HG03103 (cell line): ENCODE measurements at regions not wholly inside any gene's neighbourhood (a gene's known extent, or its start where the extent isn't known, plus 50 kb on each side); places are given as distances from the start of the nearest gene placed in this dataset.

Experiments
- ATAC-seq: cut with Tn5 transposase; IDR thresholded peaks from one replicate; pipeline ENCODE4 v1.9.1; 2021; ENCODE audit warnings: low read depth; ENCODE audit not compliant: unreplicated experiment

- no peak for ATAC-seq
Measured at GRCh38 chr1:4916610-4917009, 262.2 kb downstream of the AJAP1 start.

GRCh38 chr1:4915154-4915553 is 260.7 kb downstream of the AJAP1 start:
- no peak for ATAC-seq

GRCh38 chr1:4908486-4908885 is 254.1 kb downstream of the AJAP1 start:
- ATAC-seq: no peak

- no peak for ATAC-seq
Measured at GRCh38 chr1:4894566-4894965, 240.2 kb downstream of the AJAP1 start.

- no peak for ATAC-seq
Measured at GRCh38 chr1:4880626-4881025, 226.2 kb downstream of the AJAP1 start.

- no peak for ATAC-seq
Measured at GRCh38 chr1:4877426-4877825, 223.0 kb downstream of the AJAP1 start.

GRCh38 chr1:4871373-4871772 is 217.0 kb downstream of the AJAP1 start:
- ATAC-seq: no peak

- ATAC-seq: no peak
Measured at GRCh38 chr1:4868521-4868920, 214.1 kb downstream of the AJAP1 start.

- ATAC-seq: no peak
Measured at GRCh38 chr1:4856396-4856795, 202.0 kb downstream of the AJAP1 start.

GRCh38 chr1:4854367-4854766 is 200.0 kb downstream of the AJAP1 start:
- ATAC-seq: no peak

GRCh38 chr1:4853904-4854303 is 199.5 kb downstream of the AJAP1 start:
- ATAC-seq: no peak

GRCh38 chr1:4851385-4852065 is 197.1 kb downstream of the AJAP1 start:
- ATAC-seq: no peak

- ATAC-seq: no peak
Measured at GRCh38 chr1:4848431-4848830, 194.0 kb downstream of the AJAP1 start.

GRCh38 chr1:4847711-4848110 is 193.3 kb downstream of the AJAP1 start:
- no peak for ATAC-seq
